Rectal smooth muscle tissue (tissue), 1 donor: ENCODE measurements at regions not wholly inside any gene's neighbourhood (a gene's known extent, or its start where the extent isn't known, plus 50 kb on each side); places are given as distances from the start of the nearest gene placed in this dataset.

Experiments
- H3K27ac ChIP-seq: one replicate; pipeline ENCODE4 v1.7.0; 2013; ENCODE audit warnings: low read depth, low read length, inconsistent platforms
- H3K27me3 ChIP-seq: one replicate; pipeline ENCODE4 v1.7.0; 2013; ENCODE audit warnings: low read length; ENCODE audit not compliant: control insufficient read depth, insufficient read depth
- H3K36me3 ChIP-seq: one replicate; pipeline ENCODE4 v1.7.0; 2013; ENCODE audit warnings: low read length; ENCODE audit not compliant: control insufficient read depth, insufficient read depth
- H3K4me1 ChIP-seq: one replicate; pipeline ENCODE4 v1.7.0; 2013; ENCODE audit warnings: low read length; ENCODE audit not compliant: control insufficient read depth, insufficient read depth
- H3K4me3 ChIP-seq: one replicate; pipeline ENCODE4 v1.7.0; 2013; ENCODE audit warnings: low read length
- H3K9ac ChIP-seq: one replicate; pipeline ENCODE4 v1.7.0; 2013; ENCODE audit warnings: low read length

DNA sequence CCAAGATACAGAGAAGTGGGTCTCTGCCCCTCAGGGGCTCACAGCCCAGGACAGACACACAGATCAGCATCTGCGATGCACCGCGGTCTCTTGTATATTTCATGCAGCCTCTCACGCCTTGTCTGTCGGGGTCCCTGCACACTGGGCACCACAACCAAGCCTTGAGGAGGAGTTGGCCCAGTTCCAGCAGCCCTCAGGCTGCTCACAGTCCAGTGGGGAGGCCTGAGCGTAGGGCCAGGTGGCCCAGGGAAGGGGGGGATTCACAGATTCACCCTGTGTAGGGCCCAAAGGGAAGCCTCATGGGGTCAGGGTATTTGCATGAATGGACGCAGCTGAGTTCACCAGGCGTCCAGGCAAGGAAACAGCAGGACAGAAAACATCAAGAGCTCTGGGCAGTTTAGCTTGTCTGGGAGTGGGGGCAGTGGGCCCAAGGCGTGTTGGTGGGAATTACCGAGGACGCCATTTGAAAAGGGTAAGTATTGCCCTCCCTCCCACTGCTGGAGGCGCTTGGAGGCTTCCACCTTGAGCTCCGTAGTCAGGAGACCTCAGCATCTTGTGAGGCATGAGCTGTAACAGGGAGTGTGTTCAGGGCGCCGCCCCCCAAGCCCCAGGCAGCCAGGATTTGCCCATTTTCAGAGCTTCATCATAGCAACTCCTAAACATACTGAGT, 129.1 kb upstream of the CHST15 start:
- H3K9ac ChIP-seq = no peak overlapping the region
- no peak overlapping the region for H3K27ac ChIP-seq
- peaks cover 5% of the 10 kb centered on the region for H3K4me1 ChIP-seq
- H3K4me3 ChIP-seq = no peak overlapping the region
- H3K36me3 ChIP-seq = no peaks in the 10 kb centered on the region
- H3K27me3 ChIP-seq = no peaks in the 10 kb centered on the region

DNA sequence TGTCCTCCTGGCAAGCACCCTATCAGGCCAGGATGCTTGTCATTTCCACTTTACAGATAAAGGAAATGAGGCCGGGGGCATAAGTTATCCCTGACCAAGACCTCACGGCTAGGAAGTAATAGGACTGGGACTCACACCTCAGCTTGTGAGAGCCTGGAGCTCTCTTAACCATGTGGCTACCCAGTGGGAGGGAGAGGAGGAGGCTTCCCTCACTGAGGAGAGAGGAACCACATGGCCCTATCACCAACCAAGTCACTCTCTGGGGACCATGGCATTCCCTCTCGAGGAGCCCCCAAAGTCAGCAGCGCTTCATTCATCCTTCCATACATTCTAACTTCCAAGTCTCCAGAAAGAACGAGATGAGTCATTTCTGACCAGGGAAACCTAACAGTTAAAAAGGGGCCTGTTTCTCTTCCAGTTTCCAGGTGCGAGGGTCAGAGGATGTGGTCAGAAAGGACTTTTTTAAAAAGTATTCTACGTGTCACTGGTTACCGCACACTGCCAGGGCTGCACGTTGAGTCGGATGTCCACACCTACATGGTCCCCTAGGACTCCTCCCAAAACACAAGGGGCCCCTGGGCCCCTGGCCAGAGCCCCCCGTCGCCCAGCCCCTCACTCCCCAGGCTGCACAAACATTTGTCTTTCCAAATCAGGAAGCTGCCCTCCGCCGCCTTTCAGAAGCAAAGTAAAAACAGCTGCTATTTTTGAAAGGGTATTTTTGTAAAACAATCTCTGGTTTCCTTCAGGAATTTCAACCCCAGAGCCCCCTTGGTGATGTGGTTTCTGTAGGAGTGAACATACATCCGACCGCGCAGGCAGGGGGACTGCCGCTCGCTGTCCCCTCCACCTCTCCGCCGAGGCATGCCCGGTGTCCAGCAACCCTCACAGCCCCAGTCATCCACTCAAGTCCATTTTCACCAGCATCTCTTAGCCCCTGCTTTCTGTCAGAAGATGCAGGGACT, 128.2 kb upstream of the CHST15 start:
- Histone ChIP-seq H3K9ac (no peak overlapping the region), H3K36me3 (no peaks in the 10 kb centered on the region), H3K27me3 (no peaks in the 10 kb centered on the region), H3K4me3 (no peak overlapping the region), H3K4me1 (peaks cover 5% of the 10 kb centered on the region), H3K27ac (no peak overlapping the region)

DNA sequence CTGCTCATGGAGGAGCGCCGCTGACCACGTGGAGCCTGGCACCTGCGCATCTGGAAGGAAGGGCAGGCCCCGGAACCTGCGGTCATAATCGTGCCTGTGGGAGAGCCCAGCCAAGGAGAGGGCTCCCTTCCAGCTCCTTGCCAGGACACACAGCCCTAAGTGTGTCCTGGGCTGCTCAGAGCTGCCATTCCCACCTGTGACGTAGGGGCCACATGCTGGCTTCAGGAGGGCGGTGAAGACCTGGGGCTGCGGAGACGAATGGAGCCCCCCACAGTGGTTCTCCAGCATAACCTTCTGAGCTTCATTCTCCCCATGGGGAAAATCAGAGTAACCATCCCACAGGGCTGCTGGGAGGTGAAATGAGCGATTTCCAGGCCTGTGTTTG, 127.6 kb upstream of the CHST15 start:
- H3K27me3 ChIP-seq = no peaks in the 10 kb centered on the region
- peaks cover 5% of the 10 kb centered on the region for H3K4me1 ChIP-seq
- H3K36me3 ChIP-seq = no peaks in the 10 kb centered on the region
- no peak overlapping the region for H3K27ac ChIP-seq
- H3K9ac ChIP-seq = no peak overlapping the region
- no peak overlapping the region for H3K4me3 ChIP-seq

DNA sequence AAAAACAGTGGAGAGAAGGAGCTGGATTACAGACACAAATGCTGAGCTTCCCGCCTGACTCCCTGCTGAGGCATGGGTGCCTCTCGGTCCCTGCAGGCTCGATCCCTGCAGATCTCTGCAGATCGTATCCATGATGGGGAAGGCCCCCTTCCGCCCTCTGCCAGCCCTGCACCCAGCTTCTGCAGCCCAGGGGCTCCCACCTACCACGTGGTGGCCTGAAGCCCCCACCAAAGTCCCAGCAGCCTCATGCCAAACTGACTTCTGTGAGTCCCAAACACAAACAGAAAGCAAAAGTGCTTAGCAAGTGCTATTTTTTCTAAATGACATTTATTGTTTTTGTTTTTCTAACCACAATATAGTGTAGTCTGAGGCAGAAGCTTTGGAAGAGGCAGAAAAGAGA, 127.1 kb upstream of the CHST15 start:
- no peaks in the 10 kb centered on the region for H3K36me3 ChIP-seq
- H3K27ac ChIP-seq = no peak overlapping the region
- H3K27me3 ChIP-seq = no peaks in the 10 kb centered on the region
- H3K9ac ChIP-seq = no peak overlapping the region
- H3K4me3 ChIP-seq = no peak overlapping the region
- peaks cover 4% of the 10 kb centered on the region for H3K4me1 ChIP-seq

DNA sequence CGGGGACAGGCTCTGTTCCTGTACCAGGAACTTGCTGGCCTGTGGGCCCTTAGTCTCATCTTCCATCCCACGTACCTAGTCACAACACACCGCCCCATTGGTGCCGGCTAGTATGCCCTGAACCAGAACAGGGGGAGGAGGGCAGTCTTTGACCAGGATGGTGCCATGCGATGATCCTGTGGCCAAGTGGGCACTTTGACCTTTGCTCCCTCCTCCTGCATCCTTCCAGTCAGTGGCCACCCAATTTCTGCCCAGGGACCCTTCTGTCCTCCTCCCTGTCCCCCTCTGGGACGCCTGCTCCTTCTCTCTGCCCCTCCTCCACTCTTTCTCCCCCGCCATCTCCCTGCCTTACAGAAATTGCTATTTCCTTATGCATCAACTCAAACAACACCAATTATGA, 126.3 kb upstream of the CHST15 start:
- no peaks in the 10 kb centered on the region for H3K4me1 ChIP-seq
- H3K4me3 ChIP-seq = no peak overlapping the region
- H3K36me3 ChIP-seq = no peaks in the 10 kb centered on the region
- H3K27ac ChIP-seq = no peak overlapping the region
- no peak overlapping the region for H3K9ac ChIP-seq
- H3K27me3 ChIP-seq = no peaks in the 10 kb centered on the region

DNA sequence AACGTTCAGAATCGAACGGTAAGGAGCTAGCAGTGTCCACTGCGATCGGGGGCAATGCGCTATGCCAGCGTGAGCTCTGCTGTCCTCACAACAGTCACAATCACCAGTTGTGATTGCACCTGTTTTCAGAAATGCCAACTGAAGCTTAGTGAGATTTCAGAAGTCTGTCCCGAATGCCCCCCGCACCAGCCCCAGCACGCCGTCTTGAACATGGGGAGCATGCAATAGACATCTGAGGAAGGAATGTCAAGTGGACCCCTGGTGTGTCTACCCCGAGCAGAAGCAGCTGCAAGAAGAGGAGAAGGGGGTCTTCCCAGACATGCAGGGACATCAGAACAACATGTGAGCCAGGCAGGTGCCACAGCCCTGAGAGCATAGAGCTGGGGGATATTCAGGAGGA, 125.7 kb upstream of the CHST15 start:
- Histone ChIP-seq H3K4me1 (no peaks in the 10 kb centered on the region), H3K9ac (no peak overlapping the region), H3K27ac (no peak overlapping the region), H3K4me3 (no peak overlapping the region), H3K36me3 (no peaks in the 10 kb centered on the region), H3K27me3 (no peaks in the 10 kb centered on the region)

GRCh38 chr10:124217906-124218804, 124.8 kb upstream of the CHST15 start:
- Histone ChIP-seq H3K4me1 (no peaks in the 10 kb centered on the region), H3K4me3 (no peak overlapping the region), H3K27me3 (no peaks in the 10 kb centered on the region), H3K36me3 (no peaks in the 10 kb centered on the region), H3K27ac (no peak overlapping the region), H3K9ac (no peak overlapping the region)

- Histone ChIP-seq H3K9ac (no peak overlapping the region), H3K27ac (no peak overlapping the region), H3K27me3 (no peaks in the 10 kb centered on the region), H3K36me3 (no peaks in the 10 kb centered on the region), H3K4me3 (no peak overlapping the region), H3K4me1 (no peaks in the 10 kb centered on the region)
These were observed 123.6 kb upstream of the CHST15 start for GRCh38 chr10:124217031-124217430.

- H3K36me3 ChIP-seq = no peaks in the 10 kb centered on the region
- no peaks in the 10 kb centered on the region for H3K4me1 ChIP-seq
- no peak overlapping the region for H3K27ac ChIP-seq
- H3K4me3 ChIP-seq = no peak overlapping the region
- H3K27me3 ChIP-seq = peaks cover 2% of the 10 kb centered on the region
- H3K9ac ChIP-seq = no peak overlapping the region
These were observed 121.4 kb upstream of the CHST15 start for GRCh38 chr10:124214610-124215375.

DNA sequence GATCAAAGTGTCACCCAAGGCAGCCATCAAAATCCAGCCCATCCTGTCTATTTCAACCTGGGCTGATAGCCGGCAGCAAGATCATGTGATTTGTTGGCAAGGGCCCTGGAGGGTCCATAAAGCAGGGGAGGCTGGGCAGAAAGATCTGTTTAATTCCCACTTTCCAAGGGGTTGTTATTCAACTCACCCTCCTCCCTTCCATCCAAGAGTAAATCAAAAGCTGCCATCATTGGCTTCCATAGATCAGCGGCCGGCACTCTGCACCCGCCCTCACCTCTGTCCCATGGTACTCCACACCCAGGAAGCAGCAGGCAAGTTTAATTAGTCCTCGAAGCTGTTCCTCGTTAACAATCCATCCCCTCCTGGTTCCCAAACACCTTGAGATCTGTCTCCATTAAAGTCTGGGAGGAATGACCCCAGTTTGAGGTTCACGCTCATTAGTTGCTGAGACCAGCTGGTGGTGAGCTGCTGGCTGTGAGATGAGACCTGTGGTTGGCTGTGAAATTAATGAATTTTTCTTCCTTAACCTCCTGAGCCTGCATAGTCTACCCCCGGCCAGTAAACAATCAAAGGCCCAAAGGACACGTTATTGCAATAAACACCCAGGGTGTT, 120.6 kb upstream of the CHST15 start:
- H3K4me1 ChIP-seq = no peaks in the 10 kb centered on the region
- H3K4me3 ChIP-seq = no peak overlapping the region
- no peak overlapping the region for H3K27ac ChIP-seq
- H3K27me3 ChIP-seq = peaks cover 2% of the 10 kb centered on the region
- H3K36me3 ChIP-seq = no peaks in the 10 kb centered on the region
- H3K9ac ChIP-seq = no peak overlapping the region

DNA sequence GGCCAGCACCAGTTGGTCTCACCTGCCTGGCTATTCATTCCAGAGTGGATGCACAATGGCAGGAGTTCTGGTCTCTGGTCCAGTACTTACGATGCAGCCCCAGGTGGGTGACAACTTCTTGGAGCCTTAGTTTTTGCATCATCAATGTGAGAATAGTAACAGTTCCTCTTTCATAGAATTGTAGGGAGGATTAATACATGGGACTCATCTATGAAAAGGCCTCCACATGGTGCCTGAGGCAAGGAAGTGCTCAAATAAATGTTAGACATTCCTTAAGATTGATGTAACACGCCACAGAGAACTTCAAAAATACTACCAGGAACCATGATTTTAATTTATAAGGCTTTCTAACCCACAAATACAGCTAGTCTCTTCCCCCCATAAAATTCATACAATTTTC, 120.1 kb upstream of the CHST15 start:
- Histone ChIP-seq H3K4me3 (no peak overlapping the region), H3K9ac (no peak overlapping the region), H3K27ac (no peak overlapping the region), H3K27me3 (peaks cover 2% of the 10 kb centered on the region), H3K36me3 (no peaks in the 10 kb centered on the region), H3K4me1 (no peaks in the 10 kb centered on the region)
